ENCODE measurements at regions not wholly inside any gene's neighbourhood (a gene's known extent, or its start where the extent isn't known, plus 50 kb on each side); places are given as distances from the start of the nearest gene placed in this dataset.

GRCh38 chr18:6465281-6465680 lies 50.6 kb upstream of the L3MBTL4 start:
- no peaks in the 10 kb centered on the region for H3K27me3 Mint-ChIP-seq
- H3K4me3 Mint-ChIP-seq = no peak overlapping the region
- no peak overlapping the region for H3K27ac Mint-ChIP-seq
- H3K36me3 Mint-ChIP-seq = no peaks in the 10 kb centered on the region
- DNase-seq = no peak
- H3K9me3 Mint-ChIP-seq = peaks cover 9% of the 10 kb centered on the region
- no peaks in the 10 kb centered on the region for H3K4me1 Mint-ChIP-seq
- CTCF ChIA-PET = no interaction called here

DNA sequence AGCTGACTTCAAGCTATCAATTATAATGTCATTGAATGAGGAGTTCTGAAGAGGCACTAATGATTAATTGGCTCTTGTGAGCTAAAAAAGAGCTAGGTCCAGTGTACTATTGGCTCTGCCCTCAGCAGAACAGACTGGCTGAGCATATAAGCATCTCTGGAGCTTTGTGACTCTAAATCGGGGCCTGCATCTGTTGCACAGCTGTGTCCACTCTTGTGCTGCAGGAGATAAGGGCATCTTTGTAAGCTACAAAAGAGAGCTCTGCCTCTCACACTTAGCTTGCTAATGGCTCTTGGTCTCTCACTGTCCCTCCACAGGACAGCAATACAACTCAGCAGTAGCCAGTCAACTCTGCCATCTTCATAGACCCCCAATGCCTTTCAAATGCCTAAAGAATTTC lies 61.5 kb upstream of the L3MBTL4 start:
- Mint-ChIP-seq H3K36me3 (no peaks in the 10 kb centered on the region), H3K27ac (no peak overlapping the region), H3K27me3 (no peaks in the 10 kb centered on the region), H3K4me3 (no peak overlapping the region), H3K9me3 (peaks cover 15% of the 10 kb centered on the region), H3K4me1 (no peaks in the 10 kb centered on the region)
- CTCF ChIA-PET = no interaction called here
- no peak for DNase-seq

DNA sequence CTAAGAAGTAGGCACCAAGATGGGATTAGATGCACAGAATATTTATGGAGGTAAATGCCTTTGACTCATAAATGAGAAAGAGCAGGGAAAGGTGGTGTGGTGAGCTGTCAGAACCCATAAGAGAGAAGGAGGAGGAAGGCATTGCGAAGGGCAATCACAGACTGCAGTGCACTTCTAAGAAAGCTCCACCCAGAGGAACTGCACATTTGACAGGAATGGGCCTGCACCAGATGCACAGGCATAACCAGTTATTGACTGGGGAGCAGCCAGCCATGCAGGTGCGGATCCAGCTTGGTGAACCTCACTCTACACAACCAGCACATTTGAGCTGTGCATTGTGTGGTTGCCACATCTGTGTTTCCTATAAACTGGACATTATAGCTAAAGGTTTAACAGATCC lies 62.2 kb upstream of the L3MBTL4 start:
- CTCF ChIA-PET = no interaction called here
- no peak for DNase-seq
- Mint-ChIP-seq H3K4me3 (no peak overlapping the region), H3K4me1 (no peaks in the 10 kb centered on the region), H3K27me3 (no peaks in the 10 kb centered on the region), H3K27ac (no peak overlapping the region), H3K36me3 (no peaks in the 10 kb centered on the region), H3K9me3 (peaks cover 10% of the 10 kb centered on the region)

GRCh38 chr18:6478121-6478520 lies 63.4 kb upstream of the L3MBTL4 start:
- H3K27me3 Mint-ChIP-seq = no peaks in the 10 kb centered on the region
- no peaks in the 10 kb centered on the region for H3K4me1 Mint-ChIP-seq
- no peak overlapping the region for H3K4me3 Mint-ChIP-seq
- no peak overlapping the region for H3K27ac Mint-ChIP-seq
- H3K9me3 Mint-ChIP-seq = peaks cover 10% of the 10 kb centered on the region
- CTCF ChIA-PET = no interaction called here
- no peak for DNase-seq
- no peaks in the 10 kb centered on the region for H3K36me3 Mint-ChIP-seq

GRCh38 chr18:6479699-6480098 lies 65.0 kb upstream of the L3MBTL4 start:
- H3K27ac Mint-ChIP-seq = no peak overlapping the region
- DNase-seq = no peak
- peaks cover 4% of the 10 kb centered on the region for H3K9me3 Mint-ChIP-seq
- H3K4me3 Mint-ChIP-seq = no peak overlapping the region
- H3K36me3 Mint-ChIP-seq = no peaks in the 10 kb centered on the region
- no peaks in the 10 kb centered on the region for H3K4me1 Mint-ChIP-seq
- H3K27me3 Mint-ChIP-seq = no peaks in the 10 kb centered on the region
- CTCF ChIA-PET = no interaction called here

DNA sequence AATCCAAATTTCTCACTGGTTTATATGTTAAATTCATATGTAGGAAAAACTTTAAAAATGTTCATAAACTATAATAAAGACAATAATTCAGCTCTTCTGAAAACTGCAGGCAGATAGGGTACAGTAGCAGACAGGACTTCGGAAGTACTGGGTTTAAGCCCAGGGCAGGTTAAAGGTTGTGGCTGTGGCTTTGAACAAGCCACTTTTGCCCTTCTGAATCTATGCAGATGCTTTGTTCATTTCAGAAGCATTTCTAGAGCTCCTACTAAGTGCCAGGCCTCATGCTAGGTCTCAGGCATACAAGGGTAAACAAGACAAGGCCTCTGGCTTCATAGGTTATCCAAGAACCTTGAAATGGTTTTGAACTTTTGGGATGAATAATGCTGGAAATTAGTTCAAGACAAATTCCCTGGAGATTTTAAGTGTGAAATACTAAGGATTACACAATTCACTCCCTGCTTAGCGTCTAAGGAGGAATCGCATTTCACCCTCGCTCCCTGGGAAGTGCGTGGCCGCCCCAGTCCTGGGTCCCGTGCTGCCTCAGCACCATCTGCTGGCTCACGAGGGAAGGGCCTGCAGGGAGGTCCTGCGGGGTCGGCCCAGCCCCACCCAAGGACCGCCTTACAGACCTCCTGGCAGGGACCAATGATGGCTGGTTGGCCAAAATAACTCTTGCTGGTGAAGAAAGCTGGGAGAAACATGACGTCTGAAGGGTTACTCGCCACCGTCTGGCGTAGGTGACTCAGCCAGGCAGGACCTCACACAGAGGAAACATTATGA lies 67.7 kb upstream of the L3MBTL4 start:
- no peaks in the 10 kb centered on the region for H3K36me3 Mint-ChIP-seq
- CTCF ChIA-PET = no interaction called here
- H3K4me1 Mint-ChIP-seq = no peaks in the 10 kb centered on the region
- H3K27me3 Mint-ChIP-seq = no peaks in the 10 kb centered on the region
- peaks cover 2% of the 10 kb centered on the region for H3K9me3 Mint-ChIP-seq
- H3K27ac Mint-ChIP-seq = no peak overlapping the region
- H3K4me3 Mint-ChIP-seq = no peak overlapping the region
- no peak for DNase-seq

- Mint-ChIP-seq H3K27ac (no peak overlapping the region), H3K4me1 (no peaks in the 10 kb centered on the region), H3K9me3 (no peaks in the 10 kb centered on the region), H3K36me3 (no peaks in the 10 kb centered on the region), H3K27me3 (no peaks in the 10 kb centered on the region), H3K4me3 (no peak overlapping the region)
- DNase-seq = no peak
- CTCF ChIA-PET = no interaction called here
These were observed 69.9 kb upstream of the L3MBTL4 start for GRCh38 chr18:6484659-6485058.

DNA sequence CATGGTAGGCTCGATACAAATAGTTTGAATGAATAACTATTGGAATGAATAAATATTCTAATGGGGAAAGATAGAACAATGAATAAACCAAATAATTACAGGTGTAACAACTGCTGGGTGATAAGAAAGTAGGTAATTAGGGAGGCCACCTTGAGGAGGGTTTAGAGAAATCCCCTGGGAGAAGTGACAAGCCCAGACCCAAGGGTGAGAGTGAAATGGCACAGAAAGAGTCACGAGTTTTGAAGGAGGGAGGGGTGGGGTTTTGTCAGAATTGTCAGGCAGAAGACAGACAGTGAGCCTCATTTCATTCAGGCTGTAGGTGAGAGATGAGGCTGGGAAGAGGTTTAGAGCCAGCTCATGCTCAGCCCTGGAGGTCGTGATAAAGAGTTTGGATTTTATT lies 71.6 kb upstream of the L3MBTL4 start:
- Mint-ChIP-seq H3K36me3 (no peaks in the 10 kb centered on the region), H3K27me3 (no peaks in the 10 kb centered on the region), H3K4me1 (no peaks in the 10 kb centered on the region), H3K9me3 (no peaks in the 10 kb centered on the region), H3K4me3 (no peak overlapping the region), H3K27ac (no peak overlapping the region)
- CTCF ChIA-PET = no interaction called here
- DNase-seq = no peak

DNA sequence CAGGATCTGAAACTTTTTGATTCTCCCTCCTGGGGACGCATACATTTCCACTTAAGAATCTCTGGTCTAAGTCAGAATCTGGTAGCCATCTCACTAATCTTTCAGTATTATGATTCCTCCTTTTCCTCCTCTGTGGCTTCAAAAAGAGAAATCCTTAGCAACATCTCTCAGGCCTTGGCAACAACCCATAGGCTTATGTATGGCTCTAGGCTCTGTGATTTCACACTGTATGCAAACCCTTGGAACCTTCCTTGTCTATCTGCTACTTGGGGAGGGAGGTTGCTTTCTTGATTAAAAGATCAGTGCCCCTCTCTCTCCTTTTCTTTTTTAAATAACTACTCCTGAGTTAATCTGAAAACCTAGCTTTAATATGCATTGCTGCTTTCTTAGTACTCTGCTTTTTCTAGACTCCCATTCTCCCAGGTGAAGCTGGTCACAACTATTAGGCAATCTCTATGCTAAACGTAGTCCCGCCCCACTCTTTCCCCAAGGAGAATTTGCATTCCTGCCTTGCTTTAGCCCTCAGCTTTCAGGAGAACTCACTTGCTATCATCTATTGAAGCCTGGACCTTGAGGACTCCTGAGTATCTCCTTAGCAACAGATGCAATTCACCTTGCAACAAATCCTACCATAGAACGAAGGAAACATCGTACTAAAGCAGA lies 72.2 kb upstream of the L3MBTL4 start:
- H3K36me3 Mint-ChIP-seq = no peaks in the 10 kb centered on the region
- CTCF ChIA-PET = no interaction called here
- no peaks in the 10 kb centered on the region for H3K27me3 Mint-ChIP-seq

GRCh38 chr18:6487968-6488367 lies 73.3 kb upstream of the L3MBTL4 start:
- no peak for DNase-seq
- H3K4me3 Mint-ChIP-seq = no peak overlapping the region
- no peaks in the 10 kb centered on the region for H3K36me3 Mint-ChIP-seq
- CTCF ChIA-PET = no interaction called here
- H3K4me1 Mint-ChIP-seq = no peaks in the 10 kb centered on the region
- no peak overlapping the region for H3K27ac Mint-ChIP-seq
- no peaks in the 10 kb centered on the region for H3K27me3 Mint-ChIP-seq
- no peaks in the 10 kb centered on the region for H3K9me3 Mint-ChIP-seq

More for the DNA sequence above, 72.2 kb upstream of the L3MBTL4 start:
- no peak for DNase-seq
- Mint-ChIP-seq H3K4me3 (no peak overlapping the region), H3K9me3 (no peaks in the 10 kb centered on the region), H3K27ac (no peak overlapping the region), H3K4me1 (no peaks in the 10 kb centered on the region)

GRCh38 chr18:6488956-6489355 lies 74.2 kb upstream of the L3MBTL4 start:
- H3K4me3 Mint-ChIP-seq = no peak overlapping the region
- no peaks in the 10 kb centered on the region for H3K27me3 Mint-ChIP-seq

DNA sequence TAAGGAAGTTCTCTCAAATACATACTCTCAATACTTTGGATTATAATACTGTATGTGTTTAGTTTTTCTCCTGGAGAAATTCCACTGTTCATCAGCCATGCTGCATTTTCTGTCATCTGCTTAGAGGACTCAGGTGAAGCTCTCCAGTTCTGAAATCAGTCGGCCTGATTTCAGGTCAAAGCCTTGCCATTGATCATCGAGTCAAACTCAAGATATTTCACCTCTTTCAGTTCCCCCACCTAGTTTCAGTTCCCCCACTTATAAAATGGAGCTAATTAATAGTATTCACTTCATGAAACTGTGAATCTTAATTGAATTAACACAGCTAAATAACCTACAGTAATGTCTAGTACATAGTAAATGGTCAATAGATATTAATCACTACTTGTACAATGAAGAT lies 75.3 kb upstream of the L3MBTL4 start:
- CTCF ChIA-PET = no interaction called here
- no peak overlapping the region for H3K4me3 Mint-ChIP-seq
- no peak for DNase-seq
- no peaks in the 10 kb centered on the region for H3K9me3 Mint-ChIP-seq
- no peaks in the 10 kb centered on the region for H3K27me3 Mint-ChIP-seq
- H3K27ac Mint-ChIP-seq = no peak overlapping the region
- H3K4me1 Mint-ChIP-seq = no peaks in the 10 kb centered on the region
- H3K36me3 Mint-ChIP-seq = no peaks in the 10 kb centered on the region

More at GRCh38 chr18:6488956-6489355, 74.2 kb upstream of the L3MBTL4 start:
- H3K27ac Mint-ChIP-seq = no peak overlapping the region
- no peaks in the 10 kb centered on the region for H3K36me3 Mint-ChIP-seq
- no peaks in the 10 kb centered on the region for H3K9me3 Mint-ChIP-seq
- no peak for DNase-seq
- CTCF ChIA-PET = no interaction called here
- no peaks in the 10 kb centered on the region for H3K4me1 Mint-ChIP-seq

DNA sequence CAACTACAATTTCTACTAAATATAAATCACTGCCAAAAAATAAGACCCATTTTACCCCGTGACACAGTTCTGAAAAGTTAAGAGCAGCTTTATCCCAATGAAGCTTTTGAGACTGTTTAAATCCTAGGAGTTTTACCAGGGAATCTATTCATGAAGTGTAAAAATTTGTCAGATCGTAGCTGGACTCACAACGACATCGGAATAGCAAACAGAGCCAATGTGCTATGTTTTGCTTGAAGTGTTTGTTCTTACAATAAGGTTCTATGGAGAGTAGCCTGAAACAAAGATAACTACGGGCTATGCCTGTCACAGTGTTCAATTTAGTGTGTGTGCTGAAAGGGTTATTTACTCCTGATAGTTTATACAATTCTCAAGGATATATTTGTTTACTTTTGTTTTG lies 78.5 kb upstream of the L3MBTL4 start:
- Mint-ChIP-seq H3K4me3 (no peak overlapping the region), H3K27me3 (no peaks in the 10 kb centered on the region), H3K4me1 (no peaks in the 10 kb centered on the region), H3K27ac (no peak overlapping the region), H3K9me3 (no peaks in the 10 kb centered on the region), H3K36me3 (no peaks in the 10 kb centered on the region)
- DNase-seq = no peak
- CTCF ChIA-PET = no interaction called here

- no peak overlapping the region for H3K4me3 Mint-ChIP-seq
- no peak overlapping the region for H3K27ac Mint-ChIP-seq
- no peak for DNase-seq
- H3K27me3 Mint-ChIP-seq = no peaks in the 10 kb centered on the region
- CTCF ChIA-PET = no interaction called here
- H3K4me1 Mint-ChIP-seq = no peaks in the 10 kb centered on the region
- no peaks in the 10 kb centered on the region for H3K36me3 Mint-ChIP-seq
- H3K9me3 Mint-ChIP-seq = no peaks in the 10 kb centered on the region
These were observed 80.8 kb upstream of the L3MBTL4 start for GRCh38 chr18:6495536-6495935.

- Mint-ChIP-seq H3K9me3 (no peaks in the 10 kb centered on the region), H3K4me3 (no peak overlapping the region), H3K36me3 (no peaks in the 10 kb centered on the region), H3K27me3 (no peaks in the 10 kb centered on the region), H3K4me1 (no peaks in the 10 kb centered on the region), H3K27ac (no peak overlapping the region)
- DNase-seq = no peak
- CTCF ChIA-PET = no interaction called here
These were observed 82.8 kb upstream of the L3MBTL4 start for GRCh38 chr18:6497543-6497942.

All from activated naive CD4-positive, alpha-beta T cell treated with anti-CD3 and anti-CD28 coated beads, Interleukin-2, amount 10 ng/mL, durations not matched to agents 7 days and 5 days (primary cell).